ENCODE measurements at regions not wholly inside any gene's neighbourhood (a gene's known extent, or its start where the extent isn't known, plus 50 kb on each side); places are given as distances from the start of the nearest gene placed in this dataset.

DNA sequence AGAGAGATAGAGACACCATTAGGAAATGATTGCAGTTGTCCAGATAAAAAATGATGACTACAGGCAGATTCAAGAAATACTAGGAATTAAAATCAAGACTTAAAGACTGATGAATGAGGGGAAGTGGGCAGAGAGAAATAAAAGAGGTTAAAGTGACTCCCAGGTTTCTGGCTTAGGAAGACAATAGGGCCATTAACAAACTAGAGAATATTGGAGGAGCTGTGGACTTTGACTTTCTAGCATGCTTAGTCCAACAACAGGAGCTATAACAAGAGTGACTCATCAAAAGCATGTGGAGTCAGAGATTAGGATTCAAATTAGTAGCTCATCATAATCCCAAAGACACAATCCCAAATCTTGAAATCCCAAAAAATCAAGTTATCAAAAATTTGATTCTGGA lies 101.5 kb downstream of the BMP4 start:
- TF ChIP-seq GATAD2B (IDR thresholded peaks at IDR 0.05; ENCODE audit: borderline replicate concordance) (no peak), ETV6 (IDR thresholded peaks at IDR 0.05; ENCODE audit: borderline replicate concordance in 1 of 2, low read depth in 2 of 2, low read length in 1 of 2) (no peak), ETV6 (CRISPR knock-in tag; IDR thresholded peaks at IDR 0.05; ENCODE audit: borderline replicate concordance) (no peak), TGIF2 (CRISPR knock-in tag; IDR thresholded peaks at IDR 0.05) (no peak), ZBTB8A (IDR thresholded peaks at IDR 0.05; ENCODE audit: partially characterized antibody) (no peak), YY1 (IDR thresholded peaks at IDR 0.05; ENCODE audit: borderline replicate concordance in 1 of 3, control insufficient read depth in 1 of 3, extremely low read depth in 1 of 3, insufficient read depth in 3 of 3, insufficient read length in 1 of 3, insufficient replicate concordance in 2 of 3, low read depth in 1 of 3, low read length in 2 of 3) (no peak)
- TF ChIP-seq, protein P1, sequence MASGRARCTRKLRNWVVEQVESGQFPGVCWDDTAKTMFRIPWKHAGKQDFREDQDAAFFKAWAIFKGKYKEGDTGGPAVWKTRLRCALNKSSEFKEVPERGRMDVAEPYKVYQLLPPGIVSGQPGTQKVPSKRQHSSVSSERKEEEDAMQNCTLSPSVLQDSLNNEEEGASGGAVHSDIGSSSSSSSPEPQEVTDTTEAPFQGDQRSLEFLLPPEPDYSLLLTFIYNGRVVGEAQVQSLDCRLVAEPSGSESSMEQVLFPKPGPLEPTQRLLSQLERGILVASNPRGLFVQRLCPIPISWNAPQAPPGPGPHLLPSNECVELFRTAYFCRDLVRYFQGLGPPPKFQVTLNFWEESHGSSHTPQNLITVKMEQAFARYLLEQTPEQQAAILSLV (tag; IDR thresholded peaks at IDR 0.05), result no peak
- TF ChIP-seq, protein P2, sequence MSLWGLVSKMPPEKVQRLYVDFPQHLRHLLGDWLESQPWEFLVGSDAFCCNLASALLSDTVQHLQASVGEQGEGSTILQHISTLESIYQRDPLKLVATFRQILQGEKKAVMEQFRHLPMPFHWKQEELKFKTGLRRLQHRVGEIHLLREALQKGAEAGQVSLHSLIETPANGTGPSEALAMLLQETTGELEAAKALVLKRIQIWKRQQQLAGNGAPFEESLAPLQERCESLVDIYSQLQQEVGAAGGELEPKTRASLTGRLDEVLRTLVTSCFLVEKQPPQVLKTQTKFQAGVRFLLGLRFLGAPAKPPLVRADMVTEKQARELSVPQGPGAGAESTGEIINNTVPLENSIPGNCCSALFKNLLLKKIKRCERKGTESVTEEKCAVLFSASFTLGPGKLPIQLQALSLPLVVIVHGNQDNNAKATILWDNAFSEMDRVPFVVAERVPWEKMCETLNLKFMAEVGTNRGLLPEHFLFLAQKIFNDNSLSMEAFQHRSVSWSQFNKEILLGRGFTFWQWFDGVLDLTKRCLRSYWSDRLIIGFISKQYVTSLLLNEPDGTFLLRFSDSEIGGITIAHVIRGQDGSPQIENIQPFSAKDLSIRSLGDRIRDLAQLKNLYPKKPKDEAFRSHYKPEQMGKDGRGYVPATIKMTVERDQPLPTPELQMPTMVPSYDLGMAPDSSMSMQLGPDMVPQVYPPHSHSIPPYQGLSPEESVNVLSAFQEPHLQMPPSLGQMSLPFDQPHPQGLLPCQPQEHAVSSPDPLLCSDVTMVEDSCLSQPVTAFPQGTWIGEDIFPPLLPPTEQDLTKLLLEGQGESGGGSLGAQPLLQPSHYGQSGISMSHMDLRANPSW (CRISPR knock-in tag; IDR thresholded peaks at IDR 0.05), result no peak
